Activated gamma-delta T cell treated with Interleukin-2 at 50 U/mL for 16 hours (primary cell): ENCODE measurements at regions not wholly inside any gene's neighbourhood (a gene's known extent, or its start where the extent isn't known, plus 50 kb on each side); places are given as distances from the start of the nearest gene placed in this dataset.

Experiments
- DNase-seq: peaks from one replicate; pipeline ENCODE4 v3.0.0-alpha.2; 2020

GRCh38 chr11:134466156-134466555, 54.1 kb upstream of the B3GAT1 start:
- DNase-seq: no peak

- no peak for DNase-seq
Observed at GRCh38 chr11:134464981-134465730, 53.1 kb upstream of the B3GAT1 start.

- no peak for DNase-seq
Observed at GRCh38 chr11:134464196-134464595, 52.2 kb upstream of the B3GAT1 start.

- DNase-seq: no peak
Observed at GRCh38 chr11:134463716-134464115, 51.7 kb upstream of the B3GAT1 start.
